Vagina (tissue), 2 donors: ENCODE measurements at regions not wholly inside any gene's neighbourhood (a gene's known extent, or its start where the extent isn't known, plus 50 kb on each side); places are given as distances from the start of the nearest gene placed in this dataset.

ENCODE experiments used
- CTCF ChIP-seq, 3 experiments: fragments of 450-650 bp in 2 of 3; fragments of 200-600 bp in 1 of 3; sonication (generic) in 1 of 3; IDR thresholded peaks; one replicate each; pipeline ENCODE4 v1.5.1; 2017 to 2019; ENCODE audit warnings: antibody characterized with exemption in 3 of 3, mild to moderate bottlenecking in 2 of 3, moderate library complexity in 2 of 3
- POLR2A ChIP-seq, 2 donors: fragments of 450-650 bp; IDR thresholded peaks; one replicate each; pipeline ENCODE4 v1.6.1; 2017; ENCODE audit warnings: antibody characterized with exemption in 2 of 2, mild to moderate bottlenecking in 2 of 2, moderate library complexity in 2 of 2
- POLR2AphosphoS5 ChIP-seq, 2 donors: sonication (generic); formaldehyde crosslinking; IDR thresholded peaks; one replicate each; pipeline ENCODE4 v1.9.0; 2017; ENCODE audit warnings: antibody characterized with exemption in 2 of 2, mild to moderate bottlenecking in 2 of 2, low read depth in 1 of 2; ENCODE audit not compliant: insufficient read depth in 1 of 2

GRCh38 chr12:111304642-111305071 is 64.2 kb downstream of the PHETA1 start:
- no peak for TF ChIP-seq CTCF (IDR thresholded peaks at IDR 0.05)
- TF ChIP-seq POLR2A (IDR thresholded peaks at IDR 0.05) = no peak
- no peak for TF ChIP-seq POLR2AphosphoS5 (IDR thresholded peaks at IDR 0.05; ENCODE audit: insufficient read depth in 1 of 2, low read depth in 1 of 2)
